Brain microvascular endothelial cell (primary cell): ENCODE measurements at regions not wholly inside any gene's neighbourhood (a gene's known extent, or its start where the extent isn't known, plus 50 kb on each side); places are given as distances from the start of the nearest gene placed in this dataset.

Source experiments
- DNase-seq: peaks from one replicate; pipeline ENCODE4 v3.0.0-alpha.2; 2020
- H3K27ac ChIP-seq: fragments of 250-450 bp; sonication (Bioruptor Pico); 2 replicates; pipeline ENCODE4 v1.5.1; 2020; ENCODE audit warnings: mild to moderate bottlenecking, moderate library complexity
- H3K27me3 ChIP-seq: fragments of 250-450 bp; sonication (Bioruptor Pico); replicated peaks from 2 replicates; pipeline ENCODE4 v1.5.1; 2020; ENCODE audit warnings: mild to moderate bottlenecking
- H3K36me3 ChIP-seq: fragments of 250-450 bp; sonication (Bioruptor Pico); replicated peaks from 2 replicates; pipeline ENCODE4 v1.5.1; 2020; ENCODE audit warnings: mild to moderate bottlenecking
- H3K4me3 ChIP-seq: 2 replicates; pipeline ENCODE4 v1.5.1; 2011; ENCODE audit warnings: low read depth, mild to moderate bottlenecking, control low read depth, low read length, moderate library complexity
- in situ Hi-C: cut with HindIII; loops from 2 replicates; pipeline ENCODE4 v1.10.0; 2017; ENCODE audit warnings: low sequenced_read_pairs, low pct_ligation_motif_present
- TF ChIP-seq, protein P1 (sequence below): IDR thresholded peaks from 2 replicates; pipeline ENCODE4 v1.5.1; 2011; ENCODE audit warnings: low read depth, mild to moderate bottlenecking, moderate library complexity, low read length, control low read depth, inconsistent platforms; ENCODE audit errors: missing control alignments

DNA sequence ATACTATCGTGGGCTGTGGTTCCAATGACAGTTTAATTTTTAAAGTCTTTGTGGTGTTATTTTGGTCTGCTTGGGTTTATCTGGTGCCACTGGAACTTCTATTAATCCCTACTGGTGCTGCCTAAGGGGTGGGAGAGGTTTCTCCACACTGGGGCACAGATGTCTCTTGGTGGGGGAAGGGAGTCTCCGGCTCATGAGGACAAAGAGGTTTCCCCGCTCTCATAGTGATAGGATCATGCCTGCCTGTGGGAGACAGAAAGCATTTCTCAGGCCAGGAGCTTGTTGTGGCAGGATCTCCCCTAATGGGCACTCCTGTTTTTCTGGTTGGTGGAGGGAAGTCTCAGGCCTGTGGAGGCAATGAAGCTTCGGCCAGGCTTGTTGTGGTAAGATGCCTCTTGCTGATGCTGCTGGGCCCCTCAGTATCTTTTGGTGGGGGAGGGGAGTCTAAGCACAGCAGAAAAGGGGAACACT, 84.3 kb upstream of the THRB start:
- TF ChIP-seq, protein P1, sequence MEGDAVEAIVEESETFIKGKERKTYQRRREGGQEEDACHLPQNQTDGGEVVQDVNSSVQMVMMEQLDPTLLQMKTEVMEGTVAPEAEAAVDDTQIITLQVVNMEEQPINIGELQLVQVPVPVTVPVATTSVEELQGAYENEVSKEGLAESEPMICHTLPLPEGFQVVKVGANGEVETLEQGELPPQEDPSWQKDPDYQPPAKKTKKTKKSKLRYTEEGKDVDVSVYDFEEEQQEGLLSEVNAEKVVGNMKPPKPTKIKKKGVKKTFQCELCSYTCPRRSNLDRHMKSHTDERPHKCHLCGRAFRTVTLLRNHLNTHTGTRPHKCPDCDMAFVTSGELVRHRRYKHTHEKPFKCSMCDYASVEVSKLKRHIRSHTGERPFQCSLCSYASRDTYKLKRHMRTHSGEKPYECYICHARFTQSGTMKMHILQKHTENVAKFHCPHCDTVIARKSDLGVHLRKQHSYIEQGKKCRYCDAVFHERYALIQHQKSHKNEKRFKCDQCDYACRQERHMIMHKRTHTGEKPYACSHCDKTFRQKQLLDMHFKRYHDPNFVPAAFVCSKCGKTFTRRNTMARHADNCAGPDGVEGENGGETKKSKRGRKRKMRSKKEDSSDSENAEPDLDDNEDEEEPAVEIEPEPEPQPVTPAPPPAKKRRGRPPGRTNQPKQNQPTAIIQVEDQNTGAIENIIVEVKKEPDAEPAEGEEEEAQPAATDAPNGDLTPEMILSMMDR, result no peak
- in situ Hi-C loops, result no loop called here
- no peak for DNase-seq

DNA sequence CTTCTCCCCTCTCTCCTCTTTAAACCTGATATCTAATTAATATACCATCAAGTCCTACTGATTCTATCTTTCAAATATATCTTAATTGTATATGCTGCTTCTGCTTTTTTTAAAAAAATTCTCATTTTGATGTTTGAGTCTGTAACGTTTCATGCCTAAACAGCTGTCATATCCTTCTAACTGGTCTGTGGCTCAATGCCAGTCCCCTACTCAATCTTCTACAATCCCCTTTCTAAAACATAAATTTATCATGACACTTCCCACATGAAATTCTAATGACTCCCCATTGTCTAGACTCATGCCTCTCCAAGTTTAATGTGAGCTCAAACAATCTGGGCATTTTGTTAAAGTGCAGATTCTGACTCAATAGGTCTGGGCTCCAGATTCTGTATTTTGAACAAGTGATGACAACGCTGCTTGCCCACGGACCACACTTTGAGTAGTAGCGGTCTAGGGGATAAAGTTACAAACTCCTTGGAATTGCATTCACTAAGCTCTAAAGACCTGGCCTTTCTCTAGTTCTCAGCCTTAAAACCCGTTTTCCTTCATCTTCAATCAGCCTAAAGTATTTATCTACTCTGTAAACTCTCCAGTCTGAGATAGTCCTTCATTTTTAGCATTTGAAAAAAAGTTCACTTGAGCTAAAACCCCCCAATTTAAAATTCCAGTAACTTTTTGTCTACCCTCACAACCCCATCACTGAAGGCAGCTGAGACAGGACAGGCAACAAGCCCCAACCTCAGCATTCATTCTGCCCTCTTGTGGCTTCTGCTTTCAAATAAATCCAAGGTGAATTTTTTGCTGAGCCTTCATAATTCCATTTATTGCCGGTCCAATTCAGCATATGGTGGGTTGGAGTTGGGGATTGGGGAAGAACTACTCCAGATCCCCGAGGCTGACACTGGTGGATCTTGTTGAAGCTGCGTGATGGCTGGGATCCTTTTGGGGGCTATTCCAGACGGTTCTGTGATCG, 88.1 kb upstream of the THRB start:
- TF ChIP-seq, protein P1, result peak; percentile 35
- peaks cover 3% of the 10 kb centered on the region for H3K27me3 ChIP-seq
- H3K27ac ChIP-seq, result no peak overlapping the region
- in situ Hi-C loops, result no loop called here
- no peaks in the 10 kb centered on the region for H3K36me3 ChIP-seq
- DNase-seq, result peak; percentile 10
- no peak overlapping the region for H3K4me3 ChIP-seq

More for the DNA sequence above, 84.3 kb upstream of the THRB start:
- Histone ChIP-seq H3K27ac (no peak overlapping the region), H3K27me3 (no peaks in the 10 kb centered on the region), H3K36me3 (no peaks in the 10 kb centered on the region), H3K4me3 (no peak overlapping the region)

DNA sequence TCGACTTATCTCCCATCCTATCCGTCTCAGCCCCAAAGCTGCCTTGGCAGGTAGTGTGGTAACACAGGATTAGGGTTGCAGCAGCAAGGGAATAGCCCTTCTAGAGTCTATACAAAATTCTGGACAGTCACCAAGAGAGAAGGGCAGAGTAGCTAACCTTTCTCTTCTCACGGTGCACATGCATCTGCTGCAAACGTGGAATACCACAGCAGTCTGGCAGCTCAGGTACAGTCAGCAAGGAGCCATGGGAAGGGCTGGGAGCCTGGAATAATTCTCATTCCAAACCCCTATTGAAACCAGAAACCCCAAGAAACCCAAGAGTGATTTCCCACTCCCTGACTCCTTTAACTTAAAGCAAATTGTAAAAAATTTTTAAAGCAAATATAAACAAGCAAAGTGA, 92.3 kb upstream of the THRB start:
- Histone ChIP-seq H3K36me3 (no peaks in the 10 kb centered on the region), H3K4me3 (no peak overlapping the region), H3K27ac (no peak overlapping the region), H3K27me3 (peaks cover 3% of the 10 kb centered on the region)
- in situ Hi-C loops, result no loop called here
- no peak for DNase-seq
- TF ChIP-seq, protein P1, result no peak

GRCh38 chr3:24588629-24589512, 94.2 kb upstream of the THRB start:
- Histone ChIP-seq H3K27me3 (peaks cover 3% of the 10 kb centered on the region), H3K36me3 (no peaks in the 10 kb centered on the region), H3K27ac (no peak overlapping the region), H3K4me3 (no peak overlapping the region)
- no peak for DNase-seq
- in situ Hi-C loops, result no loop called here
- TF ChIP-seq, protein P1, result no peak

- in situ Hi-C loops, result no loop called here
- Histone ChIP-seq H3K4me3 (no peak overlapping the region), H3K36me3 (no peaks in the 10 kb centered on the region), H3K27me3 (peaks cover 3% of the 10 kb centered on the region), H3K27ac (no peak overlapping the region)
- DNase-seq, result no peak
- TF ChIP-seq, protein P1, result no peak
These were observed 94.8 kb upstream of the THRB start for GRCh38 chr3:24589513-24589851.
